G401 (cell line): ENCODE measurements at regions not wholly inside any gene's neighbourhood (a gene's known extent, or its start where the extent isn't known, plus 50 kb on each side); places are given as distances from the start of the nearest gene placed in this dataset.

ENCODE experiments used
- DNase-seq: peaks from one replicate; pipeline ENCODE4 v3.0.0-alpha.2; 2015; ENCODE audit warnings: low spot score
- in situ Hi-C: cut with HindIII; loops from 2 replicates; pipeline ENCODE4 v1.10.0; 2016; ENCODE audit warnings: low sequenced_read_pairs, mixed read lengths

GRCh38 chr15:35649575-35649974, 103.6 kb upstream of the DPH6 start:
- in situ Hi-C loops = no loop called here
- DNase-seq = no peak

DNA sequence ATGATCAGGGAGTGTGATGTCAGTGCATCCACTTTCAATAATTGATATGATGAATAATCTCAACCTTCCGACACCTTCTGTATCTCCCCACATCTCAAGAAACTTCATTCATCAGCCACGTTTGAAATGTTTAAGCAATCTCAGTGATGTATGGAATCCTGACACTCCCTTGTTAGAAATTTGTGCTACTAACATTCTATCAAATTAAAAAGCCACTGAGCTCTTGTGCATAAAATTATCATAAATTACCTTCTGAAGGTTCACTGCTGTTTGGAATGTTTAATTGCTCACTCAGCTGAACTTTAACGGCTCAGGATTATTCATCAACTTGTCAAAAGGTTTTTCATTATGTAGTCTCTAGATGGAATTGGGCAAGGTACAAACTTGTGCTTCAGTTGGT, 108.4 kb upstream of the DPH6 start:
- DNase-seq = no peak
- in situ Hi-C loops = no loop called here

DNA sequence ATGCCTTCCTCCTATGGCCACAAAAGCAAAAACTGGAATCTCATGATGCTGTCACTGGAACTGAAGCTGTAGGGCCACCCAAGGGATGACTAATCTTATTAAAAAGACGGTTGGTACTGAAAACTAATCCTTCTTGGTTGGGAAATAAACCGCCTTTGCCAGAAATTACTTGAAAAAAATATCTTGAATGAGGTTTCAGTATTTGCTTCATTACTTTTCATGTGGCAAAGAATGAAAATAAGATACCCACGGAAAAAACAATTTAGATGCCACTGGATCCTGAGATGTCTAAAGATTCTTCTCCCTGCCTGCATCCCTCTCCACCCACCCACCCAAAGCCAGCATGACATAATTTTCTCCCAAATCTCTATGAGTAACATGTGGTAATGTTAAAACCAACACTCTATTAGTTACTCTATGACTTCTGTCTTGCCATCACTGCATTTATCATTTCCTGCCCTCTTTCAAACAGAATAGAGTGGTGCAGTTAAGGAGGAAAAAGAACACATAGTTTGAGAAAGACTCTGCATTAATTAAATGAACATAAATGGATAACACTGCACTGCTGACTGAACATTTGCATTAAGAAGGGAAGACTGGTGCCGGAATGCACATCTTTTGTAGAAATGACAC, 111.8 kb upstream of the DPH6 start:
- no peak for DNase-seq
- in situ Hi-C loops = no loop called here

GRCh38 chr15:35663956-35664355, 118.0 kb upstream of the DPH6 start:
- no peak for DNase-seq
- in situ Hi-C loops = no loop called here

DNA sequence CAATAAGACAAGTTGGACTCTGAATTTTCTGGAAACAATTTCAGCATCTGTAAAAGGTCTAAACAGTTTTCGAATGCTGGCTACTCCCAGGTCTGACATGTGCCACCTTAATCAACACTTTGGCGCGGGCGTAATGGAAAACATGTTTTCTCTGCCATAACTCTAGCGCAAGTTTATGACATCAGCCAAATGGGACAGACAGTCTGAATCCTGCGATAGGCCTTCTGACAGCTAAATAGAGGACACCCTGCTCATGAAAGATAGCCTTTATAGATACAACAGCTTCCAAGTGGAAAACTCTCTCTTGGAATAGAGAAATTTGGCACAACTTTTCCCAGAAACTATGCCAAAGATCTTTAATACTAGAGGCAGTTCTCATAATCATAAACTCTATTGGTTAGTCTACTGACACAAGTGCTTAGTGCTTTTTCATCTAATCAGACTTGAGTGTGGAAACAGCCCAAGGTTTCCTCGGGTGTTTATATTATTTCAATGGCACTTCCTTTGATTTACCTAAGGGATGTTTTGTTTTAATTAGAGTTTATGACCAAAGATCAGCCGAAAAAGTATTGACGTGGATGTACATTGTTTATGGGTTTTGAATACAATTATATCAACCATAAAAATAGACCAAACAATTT, 120.1 kb upstream of the DPH6 start:
- in situ Hi-C loops = no loop called here

GRCh38 chr15:35667908-35668307, 121.9 kb upstream of the DPH6 start:
- no peak for DNase-seq
- in situ Hi-C loops = no loop called here

More for the DNA sequence above, 120.1 kb upstream of the DPH6 start:
- DNase-seq = no peak

DNA sequence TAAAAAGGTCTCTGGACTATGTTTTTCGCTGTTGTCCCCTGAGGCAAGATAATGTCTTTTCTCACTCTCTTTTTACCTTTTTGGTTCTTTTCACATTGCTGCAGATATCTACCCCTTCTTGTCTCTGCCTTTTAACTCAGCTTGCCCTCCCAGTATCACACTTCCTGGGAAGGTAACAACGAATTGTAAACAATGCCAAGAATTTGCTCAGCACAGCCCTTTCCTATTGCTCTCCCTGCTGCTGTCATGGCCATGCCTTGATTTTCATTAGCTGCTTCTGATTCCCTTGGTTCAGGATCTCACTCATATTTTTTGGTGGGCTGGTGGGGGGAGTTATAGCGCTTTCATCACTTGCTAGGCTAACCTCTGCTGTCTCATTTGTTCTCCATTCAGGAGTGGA, 123.1 kb upstream of the DPH6 start:
- DNase-seq = no peak
- in situ Hi-C loops = no loop called here

- in situ Hi-C loops = no loop called here
Observed at GRCh38 chr15:35669432-35670045, 123.6 kb upstream of the DPH6 start.

GRCh38 chr15:35671197-35671596, 125.2 kb upstream of the DPH6 start:
- in situ Hi-C loops = no loop called here
- no peak for DNase-seq

More at GRCh38 chr15:35669432-35670045, 123.6 kb upstream of the DPH6 start:
- no peak for DNase-seq

GRCh38 chr15:35671981-35672380, 126.0 kb upstream of the DPH6 start:
- in situ Hi-C loops = no loop called here
- DNase-seq = no peak

DNA sequence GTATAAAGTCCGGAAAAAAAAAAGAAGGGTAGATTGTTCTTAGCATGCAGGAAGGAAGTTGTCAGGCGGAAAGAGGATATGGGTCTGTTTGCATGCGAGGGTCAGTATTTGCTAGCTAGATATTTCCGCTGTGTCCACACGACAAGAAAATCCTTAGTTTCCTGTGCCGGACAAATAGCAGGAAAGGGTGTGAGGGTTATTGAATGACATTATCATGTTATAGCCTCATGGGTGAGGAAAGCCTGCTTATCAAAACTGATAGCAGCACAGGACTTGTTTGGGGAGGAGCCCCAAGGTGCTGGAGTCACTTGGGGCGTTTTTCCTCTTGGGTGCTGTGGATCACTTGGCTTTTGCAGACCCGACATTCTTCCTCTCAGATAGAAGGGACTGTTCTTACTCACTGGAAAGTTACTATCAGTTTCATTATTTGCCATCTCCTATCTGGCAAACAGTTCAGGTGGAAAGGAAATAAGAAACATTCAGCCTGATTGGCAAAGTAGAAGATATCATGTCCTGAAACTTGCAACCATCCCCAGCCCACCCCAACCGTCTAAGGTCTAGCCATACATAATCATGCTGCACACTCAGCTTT, 127.2 kb upstream of the DPH6 start:
- no peak for DNase-seq
- in situ Hi-C loops = no loop called here

DNA sequence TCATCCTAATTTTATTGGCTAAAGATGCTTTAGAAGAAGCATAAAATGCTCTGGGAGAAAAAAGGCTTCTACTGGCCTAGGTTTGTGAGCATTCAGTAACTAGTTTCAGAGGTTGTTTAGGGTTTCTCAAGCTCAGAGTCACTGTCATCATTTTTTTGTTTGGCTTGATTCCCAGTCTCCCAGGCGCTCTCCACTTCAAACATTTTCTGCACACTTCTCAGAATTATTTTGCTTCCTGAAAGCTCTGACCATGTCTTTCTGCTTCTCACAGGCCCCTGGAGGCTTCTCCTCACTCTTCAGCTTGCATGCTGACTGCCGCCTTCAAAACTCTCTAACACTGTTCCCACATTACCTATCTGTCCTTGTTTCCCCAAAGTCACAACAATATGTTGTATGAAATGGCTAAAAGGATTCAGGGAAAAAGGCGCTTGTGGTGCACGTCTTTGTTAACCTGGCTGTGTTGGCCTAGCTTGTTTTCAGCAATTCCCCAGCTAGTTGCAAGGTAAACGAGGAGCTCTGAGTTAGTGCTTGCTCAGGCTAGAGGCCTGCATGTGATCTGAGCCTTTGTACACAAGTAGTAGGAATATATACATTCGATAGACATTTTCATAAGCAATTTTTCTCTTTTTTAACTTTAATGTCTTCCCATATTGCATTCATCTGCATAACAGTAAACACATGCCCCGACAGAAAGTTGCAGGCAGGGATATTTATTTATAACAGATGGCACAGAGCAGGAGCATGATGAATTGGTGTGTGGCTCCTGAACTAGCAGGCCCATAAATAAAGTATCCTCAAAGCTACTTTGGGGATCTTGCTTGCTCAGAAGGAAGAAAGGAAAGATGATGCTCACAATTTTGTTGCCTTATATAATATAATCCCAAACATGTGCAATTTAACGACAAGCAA, 129.2 kb upstream of the DPH6 start:
- in situ Hi-C loops = no loop called here
- DNase-seq = no peak

GRCh38 chr15:35678774-35679173, 132.8 kb upstream of the DPH6 start:
- in situ Hi-C loops = no loop called here
- DNase-seq = no peak

DNA sequence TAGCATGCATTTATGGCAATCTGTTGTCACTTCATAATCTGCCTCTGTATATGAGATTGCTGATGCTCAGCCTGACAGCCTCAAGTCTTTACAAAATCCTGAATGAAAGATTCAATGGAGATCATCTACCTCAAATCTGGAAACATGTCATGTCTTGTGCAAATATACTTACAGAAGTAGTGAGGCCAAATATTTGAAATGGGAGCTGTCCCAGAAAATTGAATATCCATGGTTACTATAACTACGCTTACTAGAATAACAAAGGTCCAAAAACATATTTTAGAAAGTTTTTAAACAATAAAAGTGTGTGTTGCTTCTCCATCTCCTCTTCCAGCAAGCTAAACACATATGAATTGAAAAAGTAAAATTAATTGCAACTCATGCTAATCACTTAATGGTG, 133.2 kb upstream of the DPH6 start:
- DNase-seq = no peak
- in situ Hi-C loops = no loop called here

- in situ Hi-C loops = no loop called here
- no peak for DNase-seq
Observed at GRCh38 chr15:35680951-35681350, 135.0 kb upstream of the DPH6 start.

DNA sequence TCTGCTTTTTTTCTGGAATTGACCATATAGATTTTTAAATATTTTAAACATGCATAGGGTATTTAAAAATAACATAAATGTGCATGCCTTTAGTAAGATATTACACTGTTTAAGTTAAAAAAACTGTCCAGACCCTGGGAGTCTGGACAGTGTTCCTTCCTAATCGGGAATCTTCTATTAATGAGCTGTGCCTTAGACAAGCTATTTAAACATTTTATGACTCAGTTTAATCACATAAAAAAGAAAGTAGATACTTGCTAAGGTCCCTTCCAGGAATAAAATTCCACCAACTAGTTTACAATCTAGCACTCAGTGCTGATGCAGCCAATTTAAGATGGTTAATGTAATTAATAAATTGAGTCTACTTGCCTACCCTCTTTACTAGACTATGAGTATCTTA, 140.4 kb upstream of the DPH6 start:
- DNase-seq = no peak
- in situ Hi-C loops = no loop called here

DNA sequence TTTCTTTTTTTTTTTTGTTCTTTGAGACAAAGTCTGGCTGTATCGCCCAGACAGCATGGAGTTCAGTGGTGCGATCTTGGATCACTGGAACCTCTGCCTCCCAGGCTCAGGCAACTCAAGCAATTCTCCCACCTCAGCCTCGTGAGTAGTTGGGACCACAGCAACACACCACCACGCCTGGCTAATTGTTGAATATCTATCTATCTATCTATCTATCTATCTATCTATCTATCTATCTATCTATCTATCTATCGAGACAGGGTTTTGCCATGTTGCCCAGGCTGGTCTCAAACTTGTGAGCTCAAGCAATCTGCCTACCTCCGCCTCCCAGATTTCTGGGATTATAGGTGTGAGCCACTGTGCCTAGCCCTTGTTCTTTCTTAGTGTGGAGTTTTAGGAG, 143.3 kb upstream of the DPH6 start:
- no peak for DNase-seq
- in situ Hi-C loops = no loop called here

DNA sequence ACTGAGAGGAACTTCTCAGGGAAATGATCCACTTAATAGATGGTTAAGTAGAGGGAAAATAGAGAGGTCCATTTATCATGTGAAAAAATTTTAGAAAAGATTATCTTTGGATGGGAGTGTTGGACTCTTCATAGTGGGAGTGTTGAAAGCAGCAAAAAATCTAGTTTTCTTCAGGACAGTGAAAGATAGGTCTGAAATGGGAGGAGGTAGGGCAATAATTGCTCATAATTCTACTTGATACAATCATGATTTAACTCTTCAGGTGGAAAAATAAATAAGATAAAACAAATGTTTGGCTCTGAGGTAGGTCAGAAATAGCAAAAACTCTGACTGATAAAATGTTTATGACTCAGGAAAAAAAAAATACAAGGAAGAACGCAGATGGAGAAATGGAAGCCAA, 144.1 kb upstream of the DPH6 start:
- DNase-seq = no peak
- in situ Hi-C loops = no loop called here

GRCh38 chr15:35690698-35691116, 144.7 kb upstream of the DPH6 start:
- in situ Hi-C loops = no loop called here
- no peak for DNase-seq
